GM19372 (cell line): ENCODE measurements at regions not wholly inside any gene's neighbourhood (a gene's known extent, or its start where the extent isn't known, plus 50 kb on each side); places are given as distances from the start of the nearest gene placed in this dataset.

Source experiments
- ATAC-seq: cut with Tn5 transposase; IDR thresholded peaks from one replicate; pipeline ENCODE4 v1.9.1; 2021; ENCODE audit warnings: mild to moderate bottlenecking, low read depth, moderate library complexity; ENCODE audit not compliant: unreplicated experiment

- no peak for ATAC-seq
Measured at GRCh38 chrX:39601231-39602177, 496.3 kb downstream of the BCOR start.

DNA sequence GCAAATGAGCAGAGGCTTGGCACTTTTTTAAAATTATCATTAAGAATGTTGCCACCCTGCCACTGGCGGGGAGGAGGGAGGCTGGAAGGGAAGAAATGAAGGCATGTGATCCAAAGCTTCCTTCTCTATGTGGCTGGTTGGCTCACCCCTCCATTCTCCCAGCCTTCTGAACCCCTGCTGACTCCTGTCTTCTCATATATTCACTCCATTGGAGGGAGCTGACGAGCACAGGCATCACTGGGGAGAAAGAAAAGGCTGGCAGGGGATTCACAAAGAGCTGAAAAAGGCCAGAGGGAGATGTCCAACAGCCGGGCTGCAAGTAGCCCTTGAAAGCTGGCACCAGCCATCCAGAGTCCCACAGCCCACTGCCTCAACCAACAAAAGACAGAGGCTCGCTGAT lies 495.6 kb downstream of the BCOR start:
- no peak for ATAC-seq

GRCh38 chrX:39603230-39603629 lies 494.5 kb downstream of the BCOR start:
- no peak for ATAC-seq

GRCh38 chrX:39605183-39605582 lies 492.6 kb downstream of the BCOR start:
- ATAC-seq: no peak

DNA sequence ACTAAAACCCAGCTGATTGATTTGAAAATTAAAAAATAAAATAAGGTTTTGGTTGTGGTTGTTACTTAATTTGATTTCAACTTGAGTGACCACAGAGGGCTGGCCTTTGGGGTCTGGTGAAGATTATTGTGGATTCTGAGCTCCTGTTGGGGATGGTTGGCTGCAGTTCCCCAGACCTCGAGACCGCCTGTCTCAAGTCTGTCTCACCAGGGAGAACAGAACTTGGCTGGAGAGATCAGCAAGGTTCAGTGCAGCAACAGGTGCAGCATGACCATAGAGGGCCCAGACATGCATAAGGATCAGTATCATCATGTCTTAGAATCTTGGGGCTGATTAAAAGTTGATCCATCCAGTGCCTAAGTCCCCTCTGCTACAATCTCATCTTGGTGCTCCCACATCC lies 491.9 kb downstream of the BCOR start:
- ATAC-seq: no peak

DNA sequence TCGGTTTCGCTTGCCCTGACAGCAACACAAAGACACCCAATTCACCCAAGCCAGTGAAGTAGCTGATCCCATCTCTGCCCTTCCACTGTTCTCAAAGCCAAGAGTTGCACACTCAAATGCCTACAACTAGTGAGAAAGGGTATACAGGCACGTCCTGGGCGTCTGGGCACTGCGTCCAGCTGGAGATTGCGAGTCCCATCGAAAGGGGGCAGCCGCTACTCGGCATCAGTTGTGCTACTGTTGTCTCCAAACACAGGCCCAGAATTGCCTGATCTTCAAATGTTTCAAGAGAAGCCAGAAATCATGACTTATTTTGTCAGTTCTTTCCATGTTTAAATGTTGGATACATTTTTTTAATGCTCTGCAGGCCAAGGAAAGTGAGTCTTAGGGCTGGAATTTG lies 487.8 kb downstream of the BCOR start:
- no peak for ATAC-seq

GRCh38 chrX:39611468-39611867 lies 486.3 kb downstream of the BCOR start:
- no peak for ATAC-seq

GRCh38 chrX:39613482-39613995 lies 484.2 kb downstream of the BCOR start:
- ATAC-seq: no peak

DNA sequence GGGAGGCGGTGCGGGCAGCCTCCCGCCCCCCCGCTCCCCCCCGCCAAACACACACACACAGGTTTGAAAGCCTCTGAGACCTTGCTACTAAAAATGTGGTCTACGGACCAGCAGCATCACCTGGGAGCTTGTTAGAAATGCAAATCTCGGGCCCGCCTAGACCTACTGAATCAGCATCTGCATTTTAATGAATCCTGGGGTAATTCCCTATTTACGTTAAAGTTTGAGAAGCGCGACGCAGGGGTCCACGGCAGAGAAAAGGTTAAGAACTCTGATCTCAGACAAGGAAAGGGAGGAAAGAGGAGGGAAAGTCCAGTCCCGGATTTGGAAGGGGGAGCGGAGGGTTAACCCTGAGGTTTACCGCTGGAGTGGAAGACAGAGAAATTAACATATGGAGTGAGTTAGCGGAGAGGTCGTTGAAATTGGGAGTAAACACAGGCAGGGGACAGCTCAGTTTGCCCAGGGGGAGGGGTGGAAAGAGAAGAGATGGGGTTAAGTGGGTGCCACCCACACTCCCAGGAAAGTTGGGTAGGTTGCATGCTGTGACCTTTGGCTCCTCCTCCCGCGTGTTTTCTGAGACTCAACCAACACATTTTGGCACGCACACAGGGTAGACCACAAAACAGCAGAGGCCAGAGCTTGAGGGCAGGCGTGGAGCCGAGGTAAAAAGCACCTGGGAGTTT lies 483.6 kb downstream of the BCOR start:
- no peak for ATAC-seq

DNA sequence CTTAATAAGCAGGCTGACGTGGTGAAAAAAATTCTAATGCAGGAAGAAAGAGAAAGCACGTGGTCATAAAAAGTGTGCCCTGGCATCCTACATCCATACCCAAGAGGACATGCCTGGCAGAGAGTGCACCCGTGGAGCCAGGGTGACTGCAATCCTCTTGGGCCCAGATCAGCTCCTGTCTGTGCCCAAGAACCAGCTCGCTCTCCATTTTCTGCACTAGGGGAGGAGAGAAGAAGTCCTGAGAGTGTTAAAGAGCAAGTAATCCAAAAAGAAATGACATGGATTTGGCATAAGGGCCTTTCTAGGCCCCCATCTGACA lies 483.1 kb downstream of the BCOR start:
- no peak for ATAC-seq

DNA sequence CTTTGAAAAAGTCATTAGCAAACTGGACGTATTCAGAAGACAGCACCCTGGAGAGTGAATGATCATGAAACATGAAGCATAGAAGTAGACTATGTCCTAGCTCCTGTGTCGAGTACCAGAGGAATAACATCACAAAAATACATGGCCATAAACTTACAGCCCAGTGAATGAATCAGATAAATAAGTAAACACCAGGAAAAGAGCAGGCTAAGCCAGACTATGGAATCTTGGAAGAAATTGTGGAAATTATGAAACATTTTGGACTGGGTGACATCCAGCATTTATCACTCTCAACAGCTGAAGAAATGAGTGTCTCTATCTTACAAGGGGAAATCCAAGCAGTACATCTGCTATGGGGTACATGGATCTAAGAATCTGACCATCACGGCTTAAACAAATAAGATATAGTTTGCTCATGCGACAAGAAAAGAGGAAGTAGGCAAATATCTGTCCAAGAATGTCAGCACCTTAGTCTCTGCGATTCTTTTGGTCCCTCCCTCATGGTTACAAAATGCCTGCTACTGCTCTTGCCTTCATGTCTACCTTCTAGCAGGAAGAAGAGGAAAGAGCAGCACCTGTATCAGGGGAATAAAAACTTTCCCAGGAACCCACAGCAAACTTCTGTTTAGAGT lies 481.5 kb downstream of the BCOR start:
- no peak for ATAC-seq

DNA sequence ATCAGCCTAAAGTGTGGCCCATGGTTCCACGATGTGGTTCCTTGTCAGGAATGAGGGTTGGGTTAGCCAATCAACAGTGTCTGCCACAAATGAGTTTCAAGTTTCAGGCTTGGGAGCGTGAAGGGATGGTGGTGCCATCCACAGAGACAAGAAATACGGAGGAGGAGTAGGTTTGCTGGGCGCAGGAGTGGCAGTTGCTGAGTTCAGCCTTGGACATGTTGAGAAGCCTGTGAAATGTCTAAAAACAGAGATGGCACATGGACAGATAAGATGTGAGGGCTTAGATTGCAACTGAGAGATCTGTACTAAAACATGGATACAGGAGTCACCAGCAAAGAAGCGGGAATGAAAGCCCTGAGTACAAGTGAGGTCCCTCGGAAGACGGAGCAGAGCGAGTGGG lies 481.0 kb downstream of the BCOR start:
- ATAC-seq: no peak

DNA sequence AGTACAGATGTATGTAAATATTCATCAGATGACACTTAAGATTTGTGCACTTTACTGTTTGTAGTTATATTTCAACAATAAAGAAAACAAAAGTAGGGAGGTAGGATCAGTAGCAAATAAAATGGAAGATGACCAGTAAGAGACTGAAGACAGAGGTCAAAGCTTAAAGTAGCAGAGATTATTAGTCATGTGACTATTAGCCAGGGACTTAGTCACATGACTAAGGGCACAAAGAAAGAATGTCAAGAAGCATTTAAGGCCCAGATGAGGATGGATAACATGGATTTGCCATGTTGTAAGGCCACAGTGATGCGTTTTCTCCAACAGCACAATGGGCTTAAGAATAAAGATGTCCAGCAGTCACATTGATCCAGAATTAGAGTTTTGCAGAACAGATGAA lies 479.6 kb downstream of the BCOR start:
- no peak for ATAC-seq

DNA sequence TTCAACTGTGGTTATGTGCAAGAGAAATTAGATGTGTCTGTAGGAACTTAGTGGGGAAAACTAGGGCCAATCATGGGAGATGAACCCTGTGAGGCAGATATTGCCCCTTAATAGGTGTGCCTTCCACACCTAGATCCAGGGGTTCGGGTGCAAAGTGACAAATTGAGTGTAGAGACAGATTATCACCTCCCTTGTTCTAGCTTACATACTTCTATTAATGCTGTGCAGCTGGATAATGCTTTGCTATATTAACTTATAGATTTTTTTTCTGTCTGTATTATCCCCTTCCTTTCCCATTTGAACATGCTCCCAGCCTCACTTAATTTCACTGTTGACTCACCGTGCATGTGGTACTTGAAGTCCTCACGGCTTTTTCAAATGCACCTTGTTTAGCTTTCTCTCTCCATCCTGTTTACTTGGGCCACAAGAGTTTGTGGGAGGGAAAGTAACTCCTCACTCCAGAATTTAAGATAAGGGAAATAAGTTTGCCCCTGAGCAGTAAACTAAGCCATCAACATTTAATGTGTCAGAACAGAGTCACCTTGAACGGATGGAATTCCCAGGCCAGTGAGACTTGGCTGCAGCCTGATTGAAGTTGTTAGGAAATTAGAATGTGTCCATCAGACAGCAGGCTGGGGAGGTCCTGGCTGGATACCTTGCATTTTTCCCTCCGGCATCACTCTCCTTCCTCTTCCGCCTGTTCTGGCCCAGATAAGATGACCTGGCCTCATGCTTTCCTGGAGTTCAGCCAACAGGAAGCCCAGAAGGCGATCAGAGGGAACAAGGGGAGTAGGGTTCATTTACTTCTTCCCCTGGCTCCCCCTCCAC lies 478.4 kb downstream of the BCOR start:
- no peak for ATAC-seq

DNA sequence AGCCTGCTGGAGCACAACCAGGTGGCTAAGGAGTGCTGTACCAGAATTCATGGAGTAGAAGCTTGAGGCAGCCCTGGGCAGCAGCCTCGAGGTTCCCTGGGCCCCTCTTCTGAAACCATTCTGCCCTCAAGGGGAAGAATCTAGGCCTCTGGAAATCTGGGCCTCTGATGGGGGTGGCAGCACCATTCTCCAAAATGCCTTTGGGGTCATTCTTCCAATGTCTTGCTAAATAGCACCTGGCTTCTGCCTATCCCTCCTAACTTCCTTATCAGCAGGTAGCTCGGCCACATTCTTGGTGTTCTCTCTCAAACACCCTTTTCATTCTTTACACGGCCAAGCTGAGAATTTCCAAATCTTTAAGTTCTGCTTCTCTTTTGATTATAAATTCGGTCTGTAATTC lies 473.6 kb downstream of the BCOR start:
- no peak for ATAC-seq

- no peak for ATAC-seq
Measured at GRCh38 chrX:39625810-39626209, 471.9 kb downstream of the BCOR start.

DNA sequence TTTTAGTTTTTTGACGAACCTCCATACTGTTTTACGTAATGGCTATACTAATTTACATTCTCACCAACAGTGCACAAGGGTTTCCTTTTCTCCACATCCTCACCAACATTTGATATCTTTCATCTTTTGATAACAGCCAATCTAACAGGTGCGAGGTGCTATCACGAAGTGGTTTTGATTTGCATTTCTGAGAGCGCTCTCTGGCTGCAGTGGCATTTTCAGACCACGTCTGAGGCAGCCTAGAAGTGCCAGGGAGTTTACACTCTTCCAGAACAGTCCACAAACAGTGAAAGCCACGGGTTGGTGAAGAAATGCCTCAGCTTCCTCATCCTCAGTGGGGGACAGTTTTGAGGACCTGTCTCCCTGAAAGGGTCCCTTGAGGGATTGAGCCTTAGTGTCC lies 471.0 kb downstream of the BCOR start:
- no peak for ATAC-seq

GRCh38 chrX:39627257-39627656 lies 470.5 kb downstream of the BCOR start:
- ATAC-seq: no peak

DNA sequence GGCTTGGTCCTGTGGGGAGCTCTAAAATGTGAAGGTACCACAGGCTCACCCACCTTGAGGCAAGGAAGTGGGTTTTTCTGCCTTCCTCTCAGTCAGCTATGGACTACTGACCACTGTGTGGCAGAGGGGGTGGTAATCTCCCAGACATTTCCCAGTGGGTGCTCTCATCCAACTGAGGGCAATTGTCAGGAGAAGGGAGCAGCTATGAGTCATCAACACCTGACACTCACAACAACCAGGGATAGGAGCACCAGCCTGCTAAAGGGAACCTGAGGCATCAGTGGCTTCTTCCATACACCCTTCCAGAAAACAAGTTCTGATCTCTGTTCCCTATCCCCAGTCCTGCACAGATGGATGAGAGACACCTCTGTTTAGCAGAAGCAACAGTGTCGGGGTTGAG lies 468.8 kb downstream of the BCOR start:
- no peak for ATAC-seq

- ATAC-seq: no peak
Measured at GRCh38 chrX:39630344-39630743, 467.4 kb downstream of the BCOR start.
